HG02973 (cell line): ENCODE measurements at regions not wholly inside any gene's neighbourhood (a gene's known extent, or its start where the extent isn't known, plus 50 kb on each side); places are given as distances from the start of the nearest gene placed in this dataset.

ENCODE experiments used
- ATAC-seq: cut with Tn5 transposase; IDR thresholded peaks from one replicate; pipeline ENCODE4 v1.9.1; 2021; ENCODE audit warnings: moderate library complexity; ENCODE audit not compliant: unreplicated experiment

DNA sequence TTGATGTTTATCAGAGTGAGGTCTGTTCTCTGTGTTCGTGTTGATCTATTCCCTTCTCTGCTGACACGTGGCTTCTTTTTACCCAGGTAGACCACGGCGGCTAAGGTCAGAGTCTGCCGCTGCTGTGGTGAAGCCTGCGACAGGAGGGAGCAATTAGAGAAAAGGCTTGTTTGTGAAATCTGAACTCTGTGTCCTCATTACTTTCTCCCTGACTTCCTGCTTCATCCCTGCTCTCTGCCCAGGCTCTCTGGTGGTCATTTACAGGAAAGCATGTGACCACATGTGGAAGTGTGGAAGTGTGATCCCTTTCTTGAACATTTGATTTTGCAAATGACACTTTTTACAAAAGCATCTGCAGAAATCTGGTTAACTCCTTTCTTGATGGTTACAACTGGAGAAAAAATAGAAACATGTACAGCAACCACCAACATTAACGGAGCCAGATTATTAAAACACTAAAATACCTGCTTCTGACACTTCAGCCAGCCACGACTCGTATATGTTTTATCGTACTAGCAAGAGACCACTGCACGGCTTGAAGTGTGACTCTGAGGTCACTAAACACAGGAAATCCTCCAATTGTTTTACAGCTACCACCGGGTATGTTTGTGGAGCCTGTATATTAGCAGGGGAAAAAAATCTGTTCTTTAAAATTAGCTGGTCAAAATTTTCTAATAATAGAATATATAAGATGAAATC, 388.6 kb upstream of the TMPO start:
- ATAC-seq: no peak

DNA sequence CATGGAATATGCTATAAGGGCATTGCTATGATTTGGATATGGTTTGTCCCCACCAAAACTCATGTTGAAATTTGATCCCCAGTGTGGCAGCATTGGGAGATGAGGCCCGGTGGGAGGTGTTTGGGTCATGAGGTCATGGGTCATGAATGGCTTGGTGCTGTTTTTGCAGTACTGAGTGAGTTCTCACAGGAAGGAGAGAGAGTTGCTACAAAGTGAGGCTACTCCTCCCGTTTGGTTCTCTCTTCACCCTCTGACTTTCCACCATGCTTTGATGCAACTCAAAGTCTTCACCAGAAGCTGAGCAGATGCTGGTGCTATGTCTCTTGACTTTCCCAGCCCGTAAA, 388.1 kb upstream of the TMPO start:
- no peak for ATAC-seq

DNA sequence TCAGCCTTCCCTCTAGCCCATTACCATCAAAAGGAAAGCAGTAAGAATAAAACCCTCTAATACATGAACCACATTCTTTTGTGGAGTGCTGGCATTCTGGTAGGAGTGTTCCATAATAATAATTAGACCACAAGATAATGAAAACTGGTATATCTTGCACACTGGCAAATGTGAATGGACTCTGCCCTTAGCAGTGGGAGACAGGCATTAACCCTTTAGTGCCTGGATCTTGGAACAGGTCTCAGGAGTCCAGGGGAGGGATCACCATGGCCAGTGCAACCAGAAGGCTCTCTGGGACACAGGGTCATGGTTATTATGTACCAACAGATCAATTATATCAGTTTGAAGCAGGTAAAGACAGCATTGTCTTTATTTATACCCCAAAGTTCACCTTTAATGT, 387.5 kb upstream of the TMPO start:
- ATAC-seq: no peak

DNA sequence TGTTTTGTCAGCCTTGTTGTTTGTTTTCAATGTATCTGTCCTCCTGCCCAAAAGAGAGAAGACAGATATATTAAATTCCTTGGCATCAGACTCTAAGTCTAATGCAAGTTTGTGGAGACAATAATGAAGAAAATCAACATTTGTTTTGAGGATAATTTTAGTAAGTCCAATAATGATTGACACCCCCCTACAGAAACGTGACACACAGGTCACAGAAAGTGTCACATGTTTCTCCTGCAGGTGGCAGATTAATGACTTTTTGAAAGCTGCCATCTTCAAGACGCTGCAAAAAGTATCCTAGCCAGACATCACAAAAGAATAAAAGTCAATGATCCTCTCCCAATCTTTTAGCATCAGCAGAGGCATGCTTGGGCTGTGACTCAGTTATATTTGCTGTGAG, 378.8 kb upstream of the TMPO start:
- no peak for ATAC-seq

DNA sequence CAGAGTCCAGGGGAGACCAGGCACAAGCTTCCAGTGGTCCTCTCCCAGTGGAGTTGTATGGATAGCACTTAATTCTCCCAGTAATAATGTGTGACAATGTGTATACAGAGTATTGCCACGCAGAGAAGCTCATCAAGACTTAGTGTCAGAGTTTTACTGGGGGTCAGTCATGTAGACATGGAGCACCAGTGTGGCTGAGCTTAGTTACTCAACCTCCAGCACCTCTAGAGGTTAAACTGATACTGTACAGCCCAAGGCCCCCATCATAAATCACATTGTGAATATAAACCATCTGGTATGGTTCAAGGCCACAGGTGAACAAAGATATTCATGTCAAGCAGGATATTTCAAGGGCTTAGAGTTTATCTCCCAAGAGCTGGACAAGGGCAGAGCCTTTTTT, 378.1 kb upstream of the TMPO start:
- ATAC-seq: no peak

DNA sequence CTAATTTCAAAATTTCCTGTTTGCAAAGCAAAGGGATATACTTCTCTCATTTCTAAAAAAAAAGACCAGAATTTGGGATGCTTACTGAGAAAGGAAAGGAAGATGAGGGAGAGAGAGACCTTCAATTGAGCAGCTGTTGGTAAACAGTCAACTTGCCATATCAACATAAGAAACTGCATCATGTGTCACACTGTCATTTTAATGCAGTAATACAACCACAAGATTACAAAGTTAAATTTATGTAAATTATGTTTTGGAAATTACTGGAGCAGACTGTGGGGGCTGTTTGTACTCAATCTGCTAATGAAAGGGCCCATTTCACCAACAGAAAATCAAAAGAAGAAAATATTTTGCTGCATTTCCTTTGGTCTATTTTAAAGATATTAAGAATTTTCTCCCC, 370.4 kb upstream of the TMPO start:
- no peak for ATAC-seq

DNA sequence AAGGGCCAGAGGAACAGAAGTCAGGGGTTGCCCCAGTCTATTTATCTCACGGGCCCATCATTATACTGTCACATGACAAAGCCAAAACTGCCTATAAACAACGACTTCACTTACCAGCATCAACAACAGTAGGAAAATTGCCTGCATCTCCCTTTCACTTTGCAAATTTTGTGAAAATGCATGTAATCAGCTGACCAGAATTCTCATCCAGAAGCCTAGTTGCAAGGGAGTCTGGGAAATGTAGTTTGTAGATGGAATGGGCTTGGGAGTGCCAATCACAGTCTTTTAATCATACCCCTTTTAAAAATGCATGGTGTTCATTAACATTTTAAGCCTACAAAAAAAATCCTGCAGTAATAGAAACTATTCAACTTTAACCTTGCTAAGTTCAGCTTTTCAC, 369.3 kb upstream of the TMPO start:
- ATAC-seq: no peak

DNA sequence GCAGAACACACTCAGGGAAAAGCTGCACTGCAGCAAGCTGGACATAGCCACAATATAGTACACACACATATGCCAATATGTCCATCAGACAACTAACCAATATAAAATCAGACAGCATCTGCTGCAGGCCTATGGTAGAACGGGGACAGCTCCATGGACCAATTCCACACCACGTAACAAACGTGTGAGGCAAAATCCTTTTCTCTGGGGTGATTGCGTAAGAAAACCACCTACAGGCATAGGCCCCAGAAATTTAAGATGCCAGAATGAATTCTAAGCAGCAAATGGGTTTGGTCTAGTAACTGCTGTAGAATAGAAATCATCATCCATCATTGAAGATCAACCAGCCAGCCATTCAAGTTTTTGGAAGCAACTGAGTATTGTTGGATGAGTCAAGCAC, 368.9 kb upstream of the TMPO start:
- no peak for ATAC-seq

DNA sequence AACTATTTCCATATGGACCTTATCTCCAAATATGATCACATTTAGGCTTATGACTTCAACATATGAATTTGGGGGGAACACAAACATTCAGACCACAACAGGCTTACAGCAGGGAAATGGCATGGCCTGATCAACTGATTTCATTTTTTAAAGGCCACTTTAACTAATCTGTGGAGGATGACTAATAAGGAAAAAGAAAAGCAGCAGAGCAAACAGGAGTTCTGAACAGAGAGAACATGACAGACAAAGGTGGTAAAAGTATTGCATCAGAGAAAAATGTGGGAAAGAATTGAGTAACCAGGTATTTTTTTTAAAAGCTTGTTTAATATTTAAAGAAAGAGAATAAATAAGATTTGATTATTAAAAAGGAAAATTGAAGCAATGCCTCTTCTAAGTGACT, 366.1 kb upstream of the TMPO start:
- ATAC-seq: no peak

DNA sequence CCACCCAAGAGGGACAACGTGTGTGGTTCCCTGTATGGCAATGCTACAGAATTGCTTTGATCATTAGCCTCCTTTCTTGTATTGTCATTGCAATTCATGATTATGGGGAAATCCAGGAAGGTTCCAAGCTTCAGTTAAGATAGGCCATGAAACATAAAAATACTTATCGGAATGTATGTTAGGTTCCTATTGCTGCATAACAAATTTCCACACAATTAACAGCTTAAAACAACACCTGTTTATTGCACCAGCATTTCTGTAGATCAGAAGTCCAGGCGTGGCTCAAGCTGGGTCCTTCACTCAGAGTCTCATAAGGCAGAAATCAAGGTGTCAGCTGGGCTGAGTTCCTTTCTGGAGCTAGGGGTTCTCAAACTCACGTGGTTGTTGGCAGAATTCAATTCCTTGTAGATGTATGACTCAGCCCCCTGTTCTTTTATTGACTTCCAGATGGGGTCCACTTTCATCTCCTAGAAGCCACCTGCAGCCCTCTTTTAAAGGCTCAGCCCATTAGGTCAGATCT, 365.6 kb upstream of the TMPO start:
- no peak for ATAC-seq

DNA sequence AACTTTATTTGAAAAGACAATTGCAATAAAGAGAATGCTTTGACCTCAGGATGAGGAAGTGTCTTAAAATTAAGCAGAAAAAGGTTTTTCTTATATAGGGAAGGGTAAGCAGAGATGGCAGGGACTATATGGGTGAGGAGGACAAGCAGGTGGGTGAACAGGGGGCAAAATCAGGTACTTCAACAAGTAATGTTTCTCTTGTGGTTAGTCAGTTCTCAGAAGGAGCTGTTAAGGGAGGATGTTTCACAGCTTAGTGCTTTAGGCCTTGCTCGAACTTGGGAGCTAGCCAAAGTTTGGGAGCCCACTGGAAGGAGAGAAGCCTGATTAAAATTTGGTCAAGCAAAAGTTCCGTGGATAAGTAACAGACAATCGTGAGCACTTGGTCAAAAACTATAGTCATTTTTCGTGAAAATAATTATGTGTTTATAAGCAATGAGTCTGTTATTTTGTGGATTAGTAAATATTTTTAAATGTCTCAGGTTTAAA, 364.2 kb upstream of the TMPO start:
- ATAC-seq: no peak

DNA sequence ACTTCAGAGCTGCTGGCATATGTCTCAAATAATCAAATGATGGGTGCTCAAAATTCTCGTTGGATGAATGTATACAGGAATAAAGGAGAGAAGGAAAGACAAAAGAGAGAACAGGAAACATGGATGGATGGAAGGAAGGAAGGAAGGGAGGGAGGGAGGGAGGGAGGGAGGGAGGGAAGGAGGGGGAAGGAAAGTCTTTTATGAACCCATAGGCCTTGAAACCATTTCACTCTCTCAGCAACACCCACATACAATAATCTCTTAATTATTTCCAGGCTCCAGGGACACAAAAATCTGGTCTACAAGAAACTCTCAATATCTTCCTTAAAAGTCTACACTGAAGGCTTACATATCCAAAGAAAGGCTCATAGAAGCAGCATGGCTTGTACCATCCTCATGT, 363.4 kb upstream of the TMPO start:
- no peak for ATAC-seq

DNA sequence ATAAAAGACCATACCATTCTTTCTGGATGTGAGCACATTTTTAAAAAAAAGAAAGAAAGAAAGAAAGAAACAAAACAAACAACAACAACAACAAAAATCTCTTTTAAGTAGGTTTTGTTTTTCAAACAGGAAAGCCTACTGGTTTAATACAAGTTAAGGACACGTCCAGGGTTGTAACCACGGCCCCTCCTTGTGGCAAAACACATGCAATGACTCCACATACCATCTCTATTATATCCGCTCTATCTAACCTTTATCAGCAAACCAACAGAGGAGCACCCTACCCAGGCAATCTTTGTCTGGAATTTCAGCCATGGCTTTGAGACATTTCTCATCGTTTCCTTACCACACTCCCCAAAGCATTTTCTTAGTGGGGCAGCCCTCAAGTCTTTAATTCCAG, 360.5 kb upstream of the TMPO start:
- ATAC-seq: no peak

DNA sequence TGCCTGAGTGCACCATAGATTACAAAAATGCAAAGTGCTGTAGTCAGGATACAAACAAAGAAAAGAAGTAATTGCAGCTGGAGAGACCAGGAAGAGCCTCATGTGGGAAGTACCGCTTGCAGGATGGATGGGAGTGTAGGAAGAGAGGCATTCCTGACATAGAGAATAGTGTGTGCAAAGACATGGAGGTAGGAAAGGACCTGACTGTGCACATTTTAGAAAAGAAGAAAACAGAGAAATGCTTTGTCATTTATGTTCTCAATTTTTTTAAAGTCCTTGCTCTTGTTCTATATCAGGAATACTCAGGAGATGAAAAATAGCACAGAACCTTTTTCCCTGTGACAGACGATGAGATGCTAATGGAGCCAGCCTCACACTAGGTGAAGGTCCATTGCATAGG, 358.7 kb upstream of the TMPO start:
- ATAC-seq: no peak

DNA sequence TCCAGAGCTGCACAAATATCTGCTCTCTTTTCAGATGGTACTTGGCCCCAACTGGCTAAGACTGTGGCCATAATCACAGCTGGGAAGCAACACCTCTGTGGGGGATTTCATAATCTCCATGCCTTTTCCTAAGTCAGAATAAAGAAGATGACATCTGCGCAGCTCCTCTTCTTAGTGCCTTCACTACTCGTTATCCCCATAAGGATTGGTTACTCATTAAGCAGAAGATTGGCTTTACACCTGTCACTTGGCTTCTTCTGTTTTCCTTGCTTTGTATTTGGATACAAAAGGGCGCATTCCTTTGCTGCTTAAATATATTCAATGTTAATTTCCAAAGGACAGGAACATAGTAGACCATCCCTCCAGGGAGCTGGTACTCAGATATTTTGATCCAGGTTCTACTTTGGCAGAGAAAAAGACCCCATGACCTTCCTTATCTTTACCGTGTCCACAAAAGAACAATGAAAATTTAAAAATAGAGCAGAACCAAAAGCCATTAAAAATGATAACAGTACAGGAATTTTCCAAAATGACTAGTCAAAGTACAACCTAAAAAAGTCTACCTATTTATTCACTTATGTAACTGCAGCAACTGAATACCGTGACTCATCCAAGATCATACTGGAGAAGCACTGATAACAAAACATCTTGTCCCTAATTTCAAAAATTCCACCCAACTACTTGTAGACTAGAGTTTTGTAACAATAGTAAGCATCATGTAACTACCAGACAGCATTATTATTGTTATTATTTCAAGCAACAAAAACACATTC, 352.3 kb upstream of the TMPO start:
- ATAC-seq: no peak

DNA sequence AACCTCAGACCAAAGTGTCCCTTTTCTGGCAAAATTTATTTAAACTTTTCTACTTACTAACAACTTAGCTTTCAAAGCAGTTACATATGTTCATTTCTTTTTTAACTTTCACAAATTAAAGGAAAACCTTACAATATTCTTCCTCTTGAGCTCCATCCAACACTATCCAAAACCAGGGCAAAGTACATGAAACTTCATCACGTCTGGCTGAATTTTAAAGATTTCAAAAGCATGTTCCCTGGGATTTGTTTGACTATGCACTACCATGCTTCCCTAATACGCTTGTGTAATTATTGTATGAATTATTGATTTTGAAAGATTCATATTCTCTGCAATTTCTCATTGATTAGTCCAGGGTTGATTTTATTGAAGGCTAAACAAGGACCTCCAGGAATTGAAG, 343.1 kb upstream of the TMPO start:
- ATAC-seq: no peak

DNA sequence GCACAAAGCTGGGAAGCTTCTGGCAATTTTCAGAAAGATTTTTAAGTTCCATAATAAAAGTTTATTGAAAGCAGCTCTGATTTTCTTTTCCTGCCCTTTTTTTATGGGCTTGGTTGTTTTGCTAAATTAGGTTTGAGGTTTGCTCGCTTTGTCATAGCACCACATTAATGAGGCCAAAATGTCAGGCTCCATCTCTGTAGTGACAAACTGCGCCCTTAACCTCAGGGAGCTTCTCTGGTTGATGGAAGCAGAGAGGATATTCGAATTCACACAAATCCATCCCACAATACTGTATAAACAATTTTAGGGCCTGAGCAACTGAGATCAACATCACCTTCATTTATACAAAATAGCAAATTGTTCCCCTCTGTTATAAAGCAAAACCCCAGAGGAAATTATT, 342.6 kb upstream of the TMPO start:
- ATAC-seq: no peak

DNA sequence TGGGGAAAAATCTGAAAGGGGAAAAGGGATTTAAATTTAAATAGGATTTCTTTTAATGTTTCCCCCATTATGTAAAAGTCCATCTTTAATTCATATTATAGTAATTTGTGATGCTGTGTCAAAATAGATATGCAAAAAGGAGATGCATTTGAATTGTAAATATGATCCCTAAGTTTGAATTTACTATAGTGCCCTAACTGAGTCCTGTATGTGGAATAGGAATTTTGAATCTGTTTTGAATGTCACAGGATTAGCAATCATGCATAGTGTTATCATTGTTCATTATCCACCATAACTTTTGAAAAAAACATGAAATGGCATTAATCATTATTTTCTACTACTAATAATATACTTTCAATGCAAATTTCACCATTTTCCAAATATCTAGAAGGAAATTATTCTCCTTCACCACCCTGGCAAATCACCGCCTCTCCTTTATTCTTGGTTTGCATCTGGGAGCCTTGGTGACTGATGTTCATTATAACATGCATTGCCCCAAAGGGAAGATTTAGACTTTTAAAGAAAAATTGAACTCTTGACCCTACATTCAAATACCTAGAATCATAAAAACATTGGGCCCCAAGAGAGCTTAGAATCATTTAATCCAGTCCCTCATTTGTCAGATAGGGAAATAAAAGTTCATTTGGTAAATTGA, 341.5 kb upstream of the TMPO start:
- ATAC-seq: no peak

DNA sequence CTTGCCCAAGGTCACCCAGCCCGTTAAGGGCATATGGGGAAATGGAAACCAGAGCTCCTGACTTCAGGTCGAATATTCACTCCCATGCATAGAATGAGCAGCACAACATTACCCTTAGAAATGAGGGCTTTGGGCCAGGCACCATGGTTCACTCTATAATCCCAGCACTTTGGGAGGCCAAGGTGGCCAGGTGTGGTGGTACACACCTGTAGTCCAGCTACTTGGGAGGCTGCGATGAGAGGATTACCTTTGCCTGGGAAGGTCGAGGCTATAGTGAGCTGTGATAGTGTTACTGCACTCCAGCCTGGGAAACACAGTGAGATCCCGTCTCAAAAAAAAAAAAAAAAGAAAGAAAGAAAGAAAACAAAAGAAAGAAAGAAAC, 341.0 kb upstream of the TMPO start:
- no peak for ATAC-seq

DNA sequence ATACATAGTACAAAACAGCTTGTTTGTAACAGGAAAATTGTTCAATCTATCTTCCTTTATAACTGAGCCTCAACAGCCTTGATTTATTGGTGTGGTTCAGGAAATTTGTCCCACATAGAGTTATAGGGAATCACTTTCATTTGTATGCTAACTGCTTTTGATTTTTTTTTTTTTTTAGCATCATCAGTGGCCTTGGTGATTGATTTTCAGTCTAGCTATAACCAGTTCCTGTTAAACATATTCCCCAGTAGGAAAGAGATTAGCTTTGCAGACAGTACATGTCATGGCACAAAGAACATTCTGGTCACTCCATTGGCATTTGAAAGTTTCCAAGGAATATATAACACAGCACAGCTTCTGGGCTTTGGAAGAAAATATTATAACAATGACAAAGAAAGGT, 337.3 kb upstream of the TMPO start:
- ATAC-seq: no peak

DNA sequence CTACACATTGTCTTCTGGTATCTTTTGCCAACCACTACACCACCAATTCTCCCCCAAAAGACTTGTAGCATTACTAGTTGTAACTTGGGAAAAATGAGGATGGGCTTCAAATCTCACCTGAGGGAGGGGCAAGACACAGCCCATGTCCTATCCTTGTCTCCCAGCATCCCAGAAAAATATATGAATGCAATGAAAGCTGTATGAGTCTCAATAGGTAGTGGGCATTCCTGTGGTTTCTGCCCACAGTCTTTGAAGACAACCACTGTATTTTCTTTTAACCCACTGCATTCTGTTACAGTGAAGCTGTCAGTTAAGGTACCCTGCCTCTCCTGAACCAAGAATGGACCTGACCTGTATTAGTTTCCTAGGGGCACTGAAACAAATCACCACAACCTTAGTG, 336.2 kb upstream of the TMPO start:
- ATAC-seq: no peak

DNA sequence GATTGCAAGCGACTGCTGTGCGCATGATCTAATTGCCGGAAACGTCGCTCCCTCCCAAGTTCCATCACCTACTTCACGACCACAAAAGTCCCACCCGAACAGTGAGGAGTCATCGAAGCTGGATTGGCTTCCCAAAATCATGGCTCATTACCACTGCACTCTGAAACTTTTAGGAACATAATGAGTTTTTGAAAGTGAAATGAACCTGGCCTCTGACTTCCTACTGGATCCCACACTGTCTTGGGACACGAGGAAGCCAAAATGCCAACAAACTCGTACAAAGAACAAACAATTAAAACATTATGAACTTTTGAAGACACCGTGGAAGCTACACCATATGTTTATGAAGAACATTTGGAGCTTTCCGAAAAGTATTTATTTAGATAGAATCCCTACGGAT, 334.8 kb upstream of the TMPO start:
- no peak for ATAC-seq
